ENCODE measurements at regions not wholly inside any gene's neighbourhood (a gene's known extent, or its start where the extent isn't known, plus 50 kb on each side); places are given as distances from the start of the nearest gene placed in this dataset.

DNA sequence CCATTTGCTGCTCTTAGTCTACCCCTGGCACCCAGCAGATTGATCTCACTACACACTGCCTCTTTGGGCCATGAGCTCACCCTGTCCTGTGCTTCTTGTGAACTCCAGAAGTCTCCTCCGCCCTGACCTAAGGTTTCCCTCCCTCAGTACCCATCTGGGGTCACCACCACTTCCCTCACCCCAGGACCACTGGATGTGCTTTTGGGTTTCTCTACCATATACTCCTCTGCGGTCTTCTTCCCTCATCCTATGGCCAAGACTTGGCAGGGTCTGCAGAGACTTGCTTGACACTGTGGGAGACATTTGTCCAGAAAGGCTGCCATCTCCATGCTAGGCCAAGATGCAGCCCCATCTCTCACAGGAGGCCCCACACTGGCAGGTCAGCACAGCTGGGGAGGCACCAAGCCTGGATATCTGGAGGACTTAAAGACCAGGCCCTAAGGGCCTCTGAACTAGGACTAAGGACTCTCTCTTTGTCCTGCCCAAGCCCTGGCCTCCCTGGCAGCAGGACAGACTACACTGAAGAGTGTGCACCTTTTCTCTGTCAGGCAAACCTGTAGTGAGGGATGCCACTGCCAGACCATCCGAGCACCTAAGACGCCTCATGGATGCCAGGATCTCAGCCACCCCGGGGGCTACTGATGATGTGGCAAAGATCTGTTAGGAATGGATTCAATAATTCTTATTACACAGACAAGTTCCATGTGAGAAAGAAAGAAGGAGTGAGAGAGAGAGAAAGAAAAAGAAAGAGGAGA, 134.6 kb downstream of the ZNF467 start:
- TF ChIP-seq CTCF (IDR thresholded peaks at IDR 0.05; ENCODE audit: insufficient read depth, low read length) (no peak), POLR2AphosphoS5 (IDR thresholded peaks at IDR 0.05; ENCODE audit: low read depth) (no peak)
